OCI-LY3 (cell line): ENCODE measurements at regions not wholly inside any gene's neighbourhood (a gene's known extent, or its start where the extent isn't known, plus 50 kb on each side); places are given as distances from the start of the nearest gene placed in this dataset.

Source experiments
- H2AFZ ChIP-seq: fragments of 200-600, 300-600 bp; shearing (Covaris generic); 2 replicates; pipeline ENCODE4 v1.6.0; 2014; ENCODE audit warnings: antibody characterized with exemption, low read depth, low read length
- H3K27ac ChIP-seq: fragments of 200-600, 300-600 bp; sonication (generic); 2 replicates; pipeline ENCODE4 v1.5.1; 2014; ENCODE audit warnings: mild to moderate bottlenecking, low read length, moderate library complexity, mixed read lengths
- H3K27me3 ChIP-seq: fragments of 200-600, 300-600 bp; sonication (generic); 2 replicates; pipeline ENCODE4 v1.6.1; 2014; ENCODE audit warnings: low read depth, low read length, mixed read lengths
- H3K36me3 ChIP-seq: fragments of 200-600, 300-600 bp; sonication (generic); replicated peaks from 2 replicates; pipeline ENCODE3; 2014; ENCODE audit warnings: low read depth, low read length, mixed read lengths
- H3K4me1 ChIP-seq: fragments of 300-600, 200-600 bp; sonication (generic); 2 replicates; pipeline ENCODE4 v1.6.1; 2014; ENCODE audit warnings: low read length, mixed read lengths
- H3K4me2 ChIP-seq: fragments of 200-600, 300-600 bp; sonication (generic); 2 replicates; pipeline ENCODE4 v1.6.1; 2014; ENCODE audit warnings: low read length, mixed read lengths
- H3K4me3 ChIP-seq: fragments of 300-600, 200-600 bp; sonication (generic); 2 replicates; pipeline ENCODE4 v1.5.1; 2014; ENCODE audit warnings: antibody characterized with exemption, mild to moderate bottlenecking, low read length, moderate library complexity
- H3K79me2 ChIP-seq: fragments of 300-600, 200-600 bp; shearing (Covaris generic); 2 replicates; pipeline ENCODE4 v1.6.1; 2014; ENCODE audit warnings: mild to moderate bottlenecking, low read length, mixed read lengths
- H3K9ac ChIP-seq: fragments of 300-600, 200-600 bp; shearing (Covaris generic); 2 replicates; pipeline ENCODE4 v1.6.0; 2014; ENCODE audit warnings: mild to moderate bottlenecking, low read length, moderate library complexity
- H3K9me3 ChIP-seq: fragments of 200-600, 300-600 bp; shearing (Covaris generic); 2 replicates; pipeline ENCODE4 v1.6.1; 2014; ENCODE audit warnings: low read length, mixed read lengths; ENCODE audit not compliant: insufficient read depth
- H4K20me1 ChIP-seq: fragments of 200-600, 300-600 bp; sonication (generic); 2 replicates; pipeline ENCODE4 v1.6.1; 2016; ENCODE audit warnings: low read length, mixed read lengths; ENCODE audit not compliant: insufficient read depth
- CTCF ChIP-seq: fragments of 200-600, 300-600 bp; sonication (generic); IDR thresholded peaks from 2 replicates; pipeline ENCODE4 v1.5.1; 2014; ENCODE audit warnings: antibody characterized with exemption, low read length, low read depth
- EZH2phosphoT487 ChIP-seq: fragments of 200-600 bp; shearing (Covaris generic); IDR thresholded peaks from 2 replicates; pipeline ENCODE4 v1.6.1; 2018; ENCODE audit warnings: antibody characterized with exemption, mixed run types, low read depth

GRCh38 chr16:80079072-80079471 lies 461.7 kb upstream of the DYNLRB2 start:
- Histone ChIP-seq H4K20me1 (no peaks in the 10 kb centered on the region), H3K4me3 (no peak overlapping the region), H3K9ac (no peak overlapping the region), H2AFZ (no peak overlapping the region), H3K36me3 (no peaks in the 10 kb centered on the region), H3K4me2 (no peak overlapping the region), H3K27me3 (no peaks in the 10 kb centered on the region), H3K9me3 (no peaks in the 10 kb centered on the region), H3K4me1 (no peaks in the 10 kb centered on the region), H3K79me2 (no peaks in the 10 kb centered on the region), H3K27ac (no peak overlapping the region)
- no peak for TF ChIP-seq CTCF
- no peak for TF ChIP-seq EZH2phosphoT487

- Histone ChIP-seq H3K79me2 (no peaks in the 10 kb centered on the region), H3K4me2 (no peak overlapping the region), H3K4me3 (no peak overlapping the region), H3K9ac (no peak overlapping the region), H4K20me1 (no peaks in the 10 kb centered on the region), H2AFZ (no peak overlapping the region), H3K9me3 (no peaks in the 10 kb centered on the region), H3K36me3 (no peaks in the 10 kb centered on the region), H3K27ac (no peak overlapping the region), H3K4me1 (no peaks in the 10 kb centered on the region), H3K27me3 (no peaks in the 10 kb centered on the region)
- no peak for TF ChIP-seq EZH2phosphoT487
- no peak for TF ChIP-seq CTCF
Observed at GRCh38 chr16:80077696-80078095, 463.1 kb upstream of the DYNLRB2 start.

- no peaks in the 10 kb centered on the region for H3K79me2 ChIP-seq
- no peaks in the 10 kb centered on the region for H4K20me1 ChIP-seq
- no peak overlapping the region for H3K27ac ChIP-seq
- H2AFZ ChIP-seq = no peak overlapping the region
- TF ChIP-seq EZH2phosphoT487 = no peak
- TF ChIP-seq CTCF = no peak
- no peak overlapping the region for H3K4me3 ChIP-seq
- H3K36me3 ChIP-seq = no peaks in the 10 kb centered on the region
- no peaks in the 10 kb centered on the region for H3K4me1 ChIP-seq
- no peaks in the 10 kb centered on the region for H3K9me3 ChIP-seq
- H3K9ac ChIP-seq = no peak overlapping the region
- no peaks in the 10 kb centered on the region for H3K27me3 ChIP-seq
- no peak overlapping the region for H3K4me2 ChIP-seq
Observed at GRCh38 chr16:80074329-80074728, 466.5 kb upstream of the DYNLRB2 start.

DNA sequence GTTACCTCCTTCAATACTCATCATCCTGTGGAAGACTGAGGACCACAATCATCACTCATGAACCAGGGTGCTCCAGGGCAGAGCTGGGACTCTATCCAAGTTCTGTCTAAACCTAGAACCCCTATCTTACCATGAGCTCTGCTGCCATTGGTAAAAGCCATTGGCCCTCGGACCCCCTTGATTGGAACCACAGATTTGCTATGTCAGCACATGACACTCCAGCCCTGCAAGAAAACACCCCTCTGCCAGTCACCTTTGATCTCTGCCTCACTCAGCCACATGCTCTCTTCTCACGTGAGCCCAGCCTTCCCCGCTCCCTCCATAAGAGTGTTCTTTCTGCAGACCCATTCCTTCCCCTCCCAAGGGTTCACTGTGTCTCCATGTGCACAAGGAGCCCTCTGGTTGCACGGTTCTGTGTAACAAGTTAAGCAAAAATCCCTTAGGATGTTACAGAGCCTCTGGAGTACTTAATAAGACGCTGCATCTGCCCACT lies 468.8 kb upstream of the DYNLRB2 start:
- no peak for TF ChIP-seq CTCF
- Histone ChIP-seq H3K4me3 (no peak overlapping the region), H3K27me3 (no peaks in the 10 kb centered on the region), H4K20me1 (no peaks in the 10 kb centered on the region), H3K4me1 (no peaks in the 10 kb centered on the region), H3K36me3 (no peaks in the 10 kb centered on the region), H2AFZ (no peak overlapping the region), H3K9me3 (no peaks in the 10 kb centered on the region), H3K27ac (no peak overlapping the region), H3K4me2 (no peak overlapping the region), H3K9ac (no peak overlapping the region), H3K79me2 (no peaks in the 10 kb centered on the region)
